Stimulated activated effector memory CD8-positive, alpha-beta T cell treated with anti-CD3 and anti-CD28 coated beads, Interleukin-12 subunit alpha, Interleukin-12 subunit beta, amount 100 ng/mL, for 72 hours (primary cell): ENCODE measurements at regions not wholly inside any gene's neighbourhood (a gene's known extent, or its start where the extent isn't known, plus 50 kb on each side); places are given as distances from the start of the nearest gene placed in this dataset.

Experiments used
- ATAC-seq: fragments of 150-1000 bp; cut with Tn5 transposase; 2 replicates; pipeline ENCODE4 v1.10.0; 2021
- DNase-seq, 2 donors: peaks; one replicate each; pipeline ENCODE4 v3.0.0; 2021 to 2022; ENCODE audit warnings: low spot score in 2 of 2
- H3K27ac Mint-ChIP-seq: one replicate; pipeline ENCODE4 v1.8.0; 2022; ENCODE audit warnings: mild to moderate bottlenecking, mixed read lengths
- H3K36me3 Mint-ChIP-seq: one replicate; pipeline ENCODE4 v1.8.0; 2022; ENCODE audit warnings: mild to moderate bottlenecking, mixed read lengths
- H3K4me1 Mint-ChIP-seq: one replicate; pipeline ENCODE4 v1.8.0; 2022; ENCODE audit warnings: mixed read lengths
- H3K4me3 Mint-ChIP-seq: one replicate; pipeline ENCODE4 v1.8.0; 2022; ENCODE audit warnings: mild to moderate bottlenecking, mixed read lengths
- H3K9me3 Mint-ChIP-seq: one replicate; pipeline ENCODE4 v1.8.0; 2022; ENCODE audit warnings: mixed read lengths

- DNase-seq, result no peak
- peaks cover 10% of the 10 kb centered on the region for H3K9me3 Mint-ChIP-seq
- H3K4me1 Mint-ChIP-seq, result no peaks in the 10 kb centered on the region
- H3K36me3 Mint-ChIP-seq, result no peaks in the 10 kb centered on the region
- ATAC-seq, result no peak
- H3K27ac Mint-ChIP-seq, result no peak overlapping the region
- H3K4me3 Mint-ChIP-seq, result no peak overlapping the region
Observed at GRCh38 chr4:181520790-181521189, 722.4 kb upstream of the TENM3 start.

DNA sequence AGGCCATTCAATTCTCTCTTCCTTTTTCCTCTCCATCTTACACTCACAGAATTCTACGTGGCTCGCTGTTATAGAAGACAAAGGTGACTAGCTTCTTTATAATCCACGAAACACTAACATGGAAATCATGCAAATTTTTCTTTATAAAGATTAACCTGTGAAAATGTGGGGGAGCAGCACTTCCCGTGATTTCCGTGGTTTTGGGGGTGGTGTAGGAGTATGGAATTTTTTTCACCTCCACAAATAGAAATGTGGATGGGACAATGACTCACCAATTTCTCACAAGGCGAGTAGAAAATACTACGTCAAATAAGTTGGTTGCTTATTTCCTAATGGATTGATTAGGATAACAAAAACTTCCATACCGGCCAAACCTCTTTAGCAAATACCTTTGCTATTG is 719.2 kb upstream of the TENM3 start:
- H3K9me3 Mint-ChIP-seq, result peaks cover 9% of the 10 kb centered on the region
- no peaks in the 10 kb centered on the region for H3K4me1 Mint-ChIP-seq
- H3K4me3 Mint-ChIP-seq, result no peak overlapping the region
- ATAC-seq (no peak), DNase-seq (no peak)
- no peak overlapping the region for H3K27ac Mint-ChIP-seq
- H3K36me3 Mint-ChIP-seq, result no peaks in the 10 kb centered on the region

DNA sequence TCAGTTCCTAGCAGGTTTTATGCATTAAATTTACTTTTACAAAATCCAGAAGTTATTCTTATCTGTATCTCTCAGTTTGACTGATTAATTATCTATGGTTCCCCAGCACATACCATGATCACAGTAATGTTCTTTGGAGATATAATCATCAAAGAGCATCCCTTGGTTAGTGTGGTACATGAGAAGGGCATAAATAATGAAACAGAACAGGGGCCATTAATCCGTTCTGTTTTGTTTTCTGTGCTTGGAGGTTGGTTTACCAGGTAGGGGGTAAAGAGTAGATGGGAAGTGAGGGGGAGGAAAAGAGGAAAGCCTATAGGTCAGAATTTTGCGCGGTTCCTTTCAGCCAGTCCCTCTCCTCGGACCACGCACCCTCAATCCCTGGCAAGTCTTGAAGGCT is 718.7 kb upstream of the TENM3 start:
- Mint-ChIP-seq H3K27ac (no peak overlapping the region), H3K9me3 (peaks cover 8% of the 10 kb centered on the region), H3K4me1 (no peaks in the 10 kb centered on the region)

GRCh38 chr4:181525634-181526033 is 717.6 kb upstream of the TENM3 start:
- no peak overlapping the region for H3K27ac Mint-ChIP-seq
- H3K9me3 Mint-ChIP-seq, result peaks cover 8% of the 10 kb centered on the region
- no peaks in the 10 kb centered on the region for H3K36me3 Mint-ChIP-seq
- ATAC-seq (no peak), DNase-seq (no peak)
- H3K4me3 Mint-ChIP-seq, result no peak overlapping the region
- H3K4me1 Mint-ChIP-seq, result no peaks in the 10 kb centered on the region

More for the DNA sequence above, 718.7 kb upstream of the TENM3 start:
- DNase-seq, result no peak
- no peak for ATAC-seq
- H3K36me3 Mint-ChIP-seq, result no peaks in the 10 kb centered on the region
- H3K4me3 Mint-ChIP-seq, result no peak overlapping the region

GRCh38 chr4:181528570-181529184 is 714.5 kb upstream of the TENM3 start:
- DNase-seq (peak in 1 of 2 donors; percentile 50), ATAC-seq (no peak)
- H3K4me3 Mint-ChIP-seq, result no peak overlapping the region
- H3K9me3 Mint-ChIP-seq, result peaks cover 19% of the 10 kb centered on the region
- no peaks in the 10 kb centered on the region for H3K4me1 Mint-ChIP-seq
- H3K27ac Mint-ChIP-seq, result no peak overlapping the region
- no peaks in the 10 kb centered on the region for H3K36me3 Mint-ChIP-seq

DNA sequence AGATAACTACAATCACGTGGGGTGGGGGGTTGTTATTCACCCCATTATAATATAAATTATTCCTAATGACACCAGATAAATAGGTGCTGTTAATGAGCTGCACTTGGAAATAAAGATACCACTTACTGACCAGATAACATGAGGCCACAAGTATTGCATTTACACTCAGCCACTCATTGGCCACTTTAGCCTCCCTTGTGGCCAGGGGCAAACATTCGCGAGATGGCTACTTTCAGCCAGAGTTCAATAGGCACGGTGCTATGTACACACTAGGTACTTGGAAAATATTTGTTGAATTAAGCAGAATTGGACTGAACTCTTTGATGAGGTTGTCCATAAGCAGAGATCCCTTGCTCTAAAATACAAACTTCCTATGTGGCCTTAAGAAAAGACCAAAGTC is 713.7 kb upstream of the TENM3 start:
- ATAC-seq (no peak), DNase-seq (no peak)
- no peaks in the 10 kb centered on the region for H3K4me1 Mint-ChIP-seq
- H3K9me3 Mint-ChIP-seq, result peaks cover 20% of the 10 kb centered on the region
- no peak overlapping the region for H3K4me3 Mint-ChIP-seq
- no peak overlapping the region for H3K27ac Mint-ChIP-seq
- no peaks in the 10 kb centered on the region for H3K36me3 Mint-ChIP-seq

DNA sequence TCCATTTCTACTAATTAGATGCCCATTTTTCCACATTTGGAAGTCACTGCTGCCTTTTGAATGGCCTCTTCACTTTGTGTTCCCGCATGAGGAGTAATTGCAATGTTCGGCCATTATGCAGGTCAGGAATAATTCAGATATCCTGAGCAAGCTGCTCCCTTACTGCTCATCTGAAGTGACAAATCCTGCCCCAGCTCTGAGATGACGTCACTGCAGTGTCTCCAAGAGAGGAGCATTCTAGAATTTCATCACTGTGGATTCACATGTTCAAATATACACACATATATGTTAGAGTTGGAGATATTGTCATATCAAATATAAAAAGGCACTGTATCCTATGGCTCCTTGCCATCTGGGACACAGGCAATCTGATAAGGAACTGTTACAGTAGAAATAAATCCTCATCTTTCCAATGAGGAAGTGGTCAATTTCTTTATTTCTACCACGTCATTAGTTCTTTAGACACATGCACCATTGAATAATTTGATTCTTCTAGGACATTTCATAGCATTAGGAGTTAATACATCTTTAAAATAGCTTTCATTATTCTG is 706.9 kb upstream of the TENM3 start:
- peaks cover 24% of the 10 kb centered on the region for H3K9me3 Mint-ChIP-seq
- ATAC-seq (no peak), DNase-seq (no peak)
- H3K4me1 Mint-ChIP-seq, result no peaks in the 10 kb centered on the region
- no peak overlapping the region for H3K4me3 Mint-ChIP-seq
- no peaks in the 10 kb centered on the region for H3K36me3 Mint-ChIP-seq
- H3K27ac Mint-ChIP-seq, result no peak overlapping the region

- DNase-seq (no peak), ATAC-seq (no peak)
- Mint-ChIP-seq H3K9me3 (peaks cover 24% of the 10 kb centered on the region), H3K4me3 (no peak overlapping the region), H3K27ac (no peak overlapping the region), H3K4me1 (no peaks in the 10 kb centered on the region), H3K36me3 (no peaks in the 10 kb centered on the region)
Observed at GRCh38 chr4:181536811-181537434, 706.3 kb upstream of the TENM3 start.

- no peak for ATAC-seq
- no peaks in the 10 kb centered on the region for H3K4me1 Mint-ChIP-seq
- H3K9me3 Mint-ChIP-seq, result peaks cover 25% of the 10 kb centered on the region
Observed at GRCh38 chr4:181538431-181538830, 704.8 kb upstream of the TENM3 start.

DNA sequence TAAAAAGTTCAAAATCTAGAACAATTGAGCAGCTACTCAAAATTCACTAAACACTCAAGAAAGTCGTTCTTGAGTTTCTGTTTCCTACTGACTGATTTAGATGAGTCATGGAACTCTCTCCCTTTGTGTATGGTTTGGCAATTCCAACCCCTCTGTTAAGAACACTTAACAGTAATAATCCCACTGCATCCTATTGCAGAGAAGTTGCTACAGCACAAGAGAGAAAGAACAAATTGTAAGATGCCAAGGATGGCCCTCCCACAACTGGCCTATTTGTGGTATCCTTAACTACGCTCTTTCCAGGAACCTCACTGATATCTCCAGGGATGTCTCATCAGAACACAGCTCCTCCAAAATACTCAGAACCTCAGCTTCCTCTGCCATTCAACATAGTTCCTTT is 701.8 kb upstream of the TENM3 start:
- H3K4me1 Mint-ChIP-seq, result no peaks in the 10 kb centered on the region
- ATAC-seq (no peak), DNase-seq (no peak)
- peaks cover 9% of the 10 kb centered on the region for H3K9me3 Mint-ChIP-seq
- H3K4me3 Mint-ChIP-seq, result no peak overlapping the region
- H3K27ac Mint-ChIP-seq, result no peak overlapping the region
- no peaks in the 10 kb centered on the region for H3K36me3 Mint-ChIP-seq

More at GRCh38 chr4:181538431-181538830, 704.8 kb upstream of the TENM3 start:
- H3K36me3 Mint-ChIP-seq, result no peaks in the 10 kb centered on the region
- no peak overlapping the region for H3K27ac Mint-ChIP-seq
- H3K4me3 Mint-ChIP-seq, result no peak overlapping the region
- no peak for DNase-seq

DNA sequence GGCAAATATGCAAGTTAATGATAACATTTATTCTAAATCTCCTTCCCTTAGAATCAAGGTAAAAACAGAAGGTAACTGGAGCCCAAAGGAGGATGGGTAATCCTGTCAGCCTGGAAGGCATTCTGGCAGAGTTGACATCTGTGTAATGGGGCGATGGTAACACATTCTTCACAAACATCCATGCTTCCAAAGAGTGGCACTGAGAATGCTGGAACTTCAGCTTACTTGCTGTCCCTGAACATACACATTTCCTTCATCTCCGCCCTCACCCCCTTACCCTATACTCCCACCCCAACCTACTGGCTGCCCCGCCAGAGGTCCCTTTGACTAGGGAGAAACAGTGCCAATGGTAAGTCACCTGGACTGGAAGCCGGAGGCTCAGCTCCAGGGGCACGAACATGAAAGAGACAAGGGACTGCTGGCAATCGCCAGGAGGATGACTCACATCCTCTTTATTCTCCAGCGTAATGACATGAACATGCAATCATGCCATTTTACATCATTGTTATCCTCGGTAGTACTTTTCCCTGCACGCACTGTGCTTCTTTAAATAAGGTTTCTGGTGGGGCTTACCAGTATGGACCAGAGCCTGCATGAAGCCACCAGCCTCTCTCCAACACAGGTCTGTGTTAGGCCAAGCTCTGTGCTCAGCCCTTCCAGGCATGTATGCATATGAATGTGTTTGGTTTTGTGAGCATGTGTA is 694.2 kb upstream of the TENM3 start:
- H3K4me3 Mint-ChIP-seq, result no peak overlapping the region
- no peaks in the 10 kb centered on the region for H3K36me3 Mint-ChIP-seq
- ATAC-seq (no peak), DNase-seq (no peak)
- peaks cover 10% of the 10 kb centered on the region for H3K9me3 Mint-ChIP-seq
- no peak overlapping the region for H3K27ac Mint-ChIP-seq
- no peaks in the 10 kb centered on the region for H3K4me1 Mint-ChIP-seq

DNA sequence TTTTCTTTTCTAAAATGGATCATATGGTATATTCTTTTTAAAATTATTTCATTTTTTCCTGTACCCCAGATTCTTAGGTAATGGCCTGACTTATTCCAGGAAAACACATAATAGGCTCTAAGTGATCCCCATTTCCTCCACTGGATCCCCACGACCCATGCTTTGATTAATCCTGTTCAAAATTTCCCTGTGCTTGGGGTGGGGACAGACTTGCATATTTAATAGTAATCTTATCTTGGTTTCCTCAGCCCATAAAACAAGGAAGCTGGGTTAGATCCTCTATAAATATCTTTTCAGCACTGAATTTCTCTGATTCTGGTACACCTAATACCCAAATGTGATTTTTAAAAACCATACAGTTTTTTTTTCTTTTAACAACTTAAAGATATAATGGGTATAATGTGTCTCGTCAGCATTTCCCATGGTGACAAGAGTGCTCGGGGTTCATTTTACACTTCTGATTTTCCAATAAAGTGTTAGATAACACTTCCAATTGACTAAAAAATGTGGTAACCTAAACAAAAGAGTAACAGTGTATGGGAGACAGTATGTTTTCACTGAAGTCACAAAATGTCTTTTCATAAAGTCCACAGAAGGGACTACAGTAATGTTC is 693.5 kb upstream of the TENM3 start:
- no peak for ATAC-seq

DNA sequence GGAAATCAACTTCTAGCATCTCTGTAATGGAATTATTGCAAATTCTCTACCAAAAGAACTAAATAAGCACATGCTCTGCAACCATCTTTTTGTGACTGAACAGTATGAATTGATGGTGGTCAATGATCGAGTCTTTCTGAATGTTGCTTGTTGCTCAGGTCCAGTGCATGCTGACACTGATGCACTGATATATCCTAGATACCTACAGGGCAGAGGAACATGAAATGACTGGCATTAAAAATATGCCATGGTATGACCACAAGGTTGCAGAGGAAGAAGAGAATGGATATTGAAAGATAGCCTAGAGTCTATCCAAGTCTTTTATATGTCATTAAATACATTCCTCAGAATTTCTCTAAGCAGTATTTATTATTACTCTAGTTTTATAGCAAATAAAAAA is 692.8 kb upstream of the TENM3 start:
- no peak for ATAC-seq

More for the DNA sequence above, 693.5 kb upstream of the TENM3 start:
- no peak for DNase-seq
- peaks cover 12% of the 10 kb centered on the region for H3K9me3 Mint-ChIP-seq
- no peaks in the 10 kb centered on the region for H3K36me3 Mint-ChIP-seq
- H3K4me1 Mint-ChIP-seq, result no peaks in the 10 kb centered on the region
- H3K4me3 Mint-ChIP-seq, result no peak overlapping the region
- no peak overlapping the region for H3K27ac Mint-ChIP-seq

DNA sequence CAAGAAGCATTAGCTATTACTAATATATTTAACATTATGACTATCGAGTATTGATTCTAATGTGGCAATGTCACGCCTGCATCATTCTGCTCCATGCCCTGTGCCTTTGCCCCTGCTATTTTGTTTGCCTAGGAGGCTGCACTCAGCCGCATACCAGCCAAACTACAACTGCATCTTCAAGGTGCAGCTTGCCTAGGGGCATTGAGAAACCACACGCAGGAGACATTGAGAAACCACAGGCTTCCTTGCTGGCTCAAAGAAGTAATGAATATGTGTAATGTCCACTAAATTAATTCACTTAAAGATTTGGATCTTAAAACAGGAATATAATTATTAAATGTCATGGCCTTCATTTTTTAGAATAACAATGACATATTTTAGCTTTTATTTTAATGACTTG is 683.6 kb upstream of the TENM3 start:
- no peak overlapping the region for H3K27ac Mint-ChIP-seq
- ATAC-seq, result no peak
- no peak overlapping the region for H3K4me3 Mint-ChIP-seq
- no peak for DNase-seq
- H3K36me3 Mint-ChIP-seq, result no peaks in the 10 kb centered on the region
- H3K4me1 Mint-ChIP-seq, result no peaks in the 10 kb centered on the region
- H3K9me3 Mint-ChIP-seq, result peaks cover 11% of the 10 kb centered on the region

More for the DNA sequence above, 692.8 kb upstream of the TENM3 start:
- no peak for DNase-seq
- Mint-ChIP-seq H3K4me1 (no peaks in the 10 kb centered on the region), H3K27ac (no peak overlapping the region), H3K9me3 (peaks cover 12% of the 10 kb centered on the region), H3K4me3 (no peak overlapping the region), H3K36me3 (no peaks in the 10 kb centered on the region)

GRCh38 chr4:181562399-181562798 is 680.8 kb upstream of the TENM3 start:
- no peak overlapping the region for H3K4me3 Mint-ChIP-seq
- H3K9me3 Mint-ChIP-seq, result peaks cover 11% of the 10 kb centered on the region
- H3K27ac Mint-ChIP-seq, result no peak overlapping the region
- DNase-seq (no peak), ATAC-seq (no peak)
- no peaks in the 10 kb centered on the region for H3K36me3 Mint-ChIP-seq
- no peaks in the 10 kb centered on the region for H3K4me1 Mint-ChIP-seq
